Right lobe of liver (tissue), 6 donors: ENCODE measurements at regions not wholly inside any gene's neighbourhood (a gene's known extent, or its start where the extent isn't known, plus 50 kb on each side); places are given as distances from the start of the nearest gene placed in this dataset.

Experiments used
- ATAC-seq, 4 donors: fragments of 200-7000 bp; cut with Tn5 transposase; one replicate each; pipeline ENCODE4 v1.9.1; 2020; ENCODE audit warnings: mild to moderate bottlenecking in 4 of 4, moderate library complexity in 4 of 4
- DNase-seq, 3 donors: peaks; one replicate each; pipeline ENCODE4 v3.0.0-alpha.2; 2020
- H3K27ac ChIP-seq, 3 donors: fragments of 200-600 bp; one replicate each; pipeline ENCODE4 v1.8.0; 2022
- H3K27me3 ChIP-seq, 2 donors: fragments of 200-600 bp; one replicate each; pipeline ENCODE4 v1.8.0; 2022
- H3K36me3 ChIP-seq, 4 donors: fragments of 200-600 bp; sonication (generic) in 1 of 4; one replicate each; pipeline versions ENCODE4 v1.5.1 to v1.8.0; 2017 to 2022; ENCODE audit warnings: control low read depth in 1 of 4
- H3K4me1 ChIP-seq, 4 donors: fragments of 200-600 bp; sonication (generic) in 1 of 4; one replicate each; pipeline versions ENCODE4 v1.5.1 to v1.8.0; 2017 to 2022; ENCODE audit warnings: control low read depth in 1 of 4
- H3K4me3 ChIP-seq, 3 donors: fragments of 200-600 bp; one replicate each; pipeline ENCODE4 v1.8.0; 2022
- H3K9me3 ChIP-seq, 4 donors: fragments of 200-600 bp; sonication (generic) in 1 of 4; one replicate each; pipeline versions ENCODE4 v1.5.1 to v1.8.0; 2017 to 2022; ENCODE audit warnings: control low read depth in 1 of 4
- CTCF ChIP-seq, 4 donors: fragments of 200-600 bp in 3 of 4; fragments of 450-650 bp in 1 of 4; IDR thresholded peaks; one replicate each; pipeline versions ENCODE4 v1.5.1 to v1.8.0; 2016 to 2022; ENCODE audit warnings: antibody characterized with exemption in 4 of 4, mild to moderate bottlenecking in 2 of 4
- POLR2A ChIP-seq: fragments of 450-650 bp; IDR thresholded peaks from one replicate; pipeline ENCODE4 v1.6.1; 2017; ENCODE audit warnings: antibody characterized with exemption, mild to moderate bottlenecking
- WGBS: methylation state at CpG from one replicate; pipeline ENCODE4 v1.1.6; 2018; ENCODE audit warnings: low coverage, low lambda C conversion rate; ENCODE audit not compliant: insufficient coverage; ENCODE audit errors: missing lambda C conversion rate; 5-methylcytosine and 5-hydroxymethylcytosine counted together
- intact Hi-C, 2 donors: fragments of 100-400 bp; cut with DNase I; formaldehyde crosslinking; loops; one replicate each; pipeline versions ENCODE4 v1.11.2 to v1.14.1; 2022
- donor health status: DM: no; HTN: yes; CAD: no.
- donor health status: DM: no; HTN: no; CAD: no.
- donor health status: DM: no; HTN: no; CAD: no.
- donor health status: DM: no; HTN: yes; CAD: no.
- donor health status: DM: no; HTN: yes; CAD: no.

GRCh38 chr4:138611017-138611416 is 368.9 kb upstream of the SLC7A11 start:
- TF ChIP-seq CTCF (IDR thresholded peaks at IDR 0.05) (no peak), POLR2A (no peak)
- DNase-seq (no peak), ATAC-seq (no peak)
- WGBS, result 53% methylated on average over 1 of the region's 1 CpG
- no peaks in the 10 kb centered on the region for H3K4me1 ChIP-seq
- no peaks in the 10 kb centered on the region for H3K36me3 ChIP-seq
- no peak overlapping the region for H3K4me3 ChIP-seq
- H3K27me3 ChIP-seq, result no peaks in the 10 kb centered on the region
- no peak overlapping the region for H3K27ac ChIP-seq
- H3K9me3 ChIP-seq, result no peaks in the 10 kb centered on the region
- intact Hi-C loops, result no loop called here

GRCh38 chr4:138609943-138610350 is 367.8 kb upstream of the SLC7A11 start:
- no CpG with 5 or more reads among the region's 2 CpGs for WGBS
- H3K36me3 ChIP-seq, result no peaks in the 10 kb centered on the region
- ATAC-seq (peak in 1 of 4 donors; percentile 61), DNase-seq (no peak)
- H3K27ac ChIP-seq, result no peak overlapping the region
- TF ChIP-seq POLR2A, result no peak
- TF ChIP-seq CTCF (IDR thresholded peaks at IDR 0.05), result no peak
- H3K4me3 ChIP-seq, result no peak overlapping the region
- no peaks in the 10 kb centered on the region for H3K9me3 ChIP-seq
- intact Hi-C loops, result no loop called here
- H3K4me1 ChIP-seq, result no peaks in the 10 kb centered on the region
- H3K27me3 ChIP-seq, result no peaks in the 10 kb centered on the region

GRCh38 chr4:138604556-138604955 is 362.4 kb upstream of the SLC7A11 start:
- Histone ChIP-seq H3K9me3 (no peaks in the 10 kb centered on the region), H3K27me3 (no peaks in the 10 kb centered on the region), H3K4me3 (no peak overlapping the region), H3K4me1 (no peaks in the 10 kb centered on the region), H3K36me3 (no peaks in the 10 kb centered on the region), H3K27ac (no peak overlapping the region)
- DNase-seq (no peak), ATAC-seq (no peak)
- intact Hi-C loops, result no loop called here
- no peak for TF ChIP-seq POLR2A
- no peak for TF ChIP-seq CTCF (IDR thresholded peaks at IDR 0.05)
- WGBS, result 49% methylated on average over 2 of the region's 2 CpGs

- H3K27me3 ChIP-seq, result no peaks in the 10 kb centered on the region
- no peaks in the 10 kb centered on the region for H3K36me3 ChIP-seq
- TF ChIP-seq POLR2A (no peak), CTCF (IDR thresholded peaks at IDR 0.05) (no peak)
- no peaks in the 10 kb centered on the region for H3K9me3 ChIP-seq
- no peak overlapping the region for H3K27ac ChIP-seq
- no peak for DNase-seq
- intact Hi-C loops, result no loop called here
- 45% methylated on average over 2 of the region's 2 CpGs for WGBS
- ATAC-seq, result no peak
- H3K4me1 ChIP-seq, result no peaks in the 10 kb centered on the region
- no peak overlapping the region for H3K4me3 ChIP-seq
These were observed 360.5 kb upstream of the SLC7A11 start for GRCh38 chr4:138602664-138603063.

GRCh38 chr4:138599965-138600364 is 357.8 kb upstream of the SLC7A11 start:
- TF ChIP-seq POLR2A (no peak), CTCF (IDR thresholded peaks at IDR 0.05) (no peak)

More at GRCh38 chr4:138599965-138600364, 357.8 kb upstream of the SLC7A11 start:
- ATAC-seq, result no peak
- no peaks in the 10 kb centered on the region for H3K27me3 ChIP-seq
- no peak overlapping the region for H3K4me3 ChIP-seq
- H3K36me3 ChIP-seq, result no peaks in the 10 kb centered on the region
- peaks cover 0 to 11% (median 2%) of the 10 kb centered on the region in 4 donors for H3K4me1 ChIP-seq
- H3K27ac ChIP-seq, result no peak overlapping the region
- no peak for DNase-seq
- WGBS, result 81% methylated on average over 4 of the region's 4 CpGs
- intact Hi-C loops, result no loop called here
- no peaks in the 10 kb centered on the region for H3K9me3 ChIP-seq
